Lung (tissue), 11 donors: ENCODE measurements at regions not wholly inside any gene's neighbourhood (a gene's known extent, or its start where the extent isn't known, plus 50 kb on each side); places are given as distances from the start of the nearest gene placed in this dataset.
"Not testable (repeated sequence)": the region's sequence is repeated elsewhere in the genome, so short reads cannot be mapped to it uniquely, and the experiment has no call there.

Source experiments
- ATAC-seq: fragments of 200-7000 bp; cut with Tn5 transposase; one replicate; pipeline ENCODE4 v1.9.1; 2020; ENCODE audit warnings: moderate number of reproducible peaks; ENCODE audit not compliant: insufficient read depth, low FRiP score
- DNase-seq, 3 donors: peaks; one replicate each; pipeline ENCODE4 v3.0.0-alpha.2; 2013 to 2017
- H3K27ac ChIP-seq, 2 donors: one replicate each; pipeline ENCODE4 v1.5.1; 2013; ENCODE audit warnings: mild to moderate bottlenecking in 2 of 2, moderate library complexity in 2 of 2, control low read depth in 1 of 2, inconsistent platforms in 1 of 2, low read depth in 1 of 2, low read length in 1 of 2
- H3K27me3 ChIP-seq, 3 donors: one replicate each; pipeline ENCODE4 v1.5.1; 2013; ENCODE audit warnings: low read length in 2 of 3; ENCODE audit not compliant: control insufficient read depth in 3 of 3, insufficient read depth in 3 of 3
- H3K36me3 ChIP-seq, 4 donors: one replicate each; pipeline ENCODE4 v1.5.1; 2013; ENCODE audit warnings: low read length in 4 of 4, mild to moderate bottlenecking in 1 of 4, moderate library complexity in 1 of 4; ENCODE audit not compliant: control insufficient read depth in 4 of 4, insufficient read depth in 4 of 4
- H3K4me1 ChIP-seq, 5 donors: one replicate each; pipeline ENCODE4 v1.5.1; 2013; ENCODE audit warnings: low read length in 5 of 5, mild to moderate bottlenecking in 2 of 5, moderate library complexity in 1 of 5; ENCODE audit not compliant: control insufficient read depth in 5 of 5, insufficient read depth in 5 of 5
- H3K4me3 ChIP-seq: one replicate; pipeline ENCODE4 v1.5.1; 2013; ENCODE audit warnings: mild to moderate bottlenecking, control low read depth, moderate library complexity
- H3K9ac ChIP-seq, 2 donors: one replicate each; pipeline ENCODE4 v1.5.1; 2013; ENCODE audit warnings: low read length in 2 of 2, control low read depth in 1 of 2; ENCODE audit not compliant: insufficient read depth in 1 of 2
- H3K9me3 ChIP-seq, 4 donors: one replicate each; pipeline ENCODE4 v1.5.1; 2013; ENCODE audit warnings: low read length in 3 of 4, mild to moderate bottlenecking in 1 of 4, moderate library complexity in 1 of 4; ENCODE audit not compliant: control insufficient read depth in 4 of 4, insufficient read depth in 3 of 4
- WGBS, 2 donors: extraction: QIAGEN DNeasy Blood & Tissue Kit; methylation state at CpG; one replicate each; pipeline ENCODE4 v1.1.7; 2013; 5-methylcytosine and 5-hydroxymethylcytosine counted together
- TF ChIP-seq, protein P1 (sequence below): IDR thresholded peaks from 2 replicates; pipeline ENCODE4 v1.5.1; 2012; ENCODE audit warnings: mild to moderate bottlenecking; ENCODE audit errors: control extremely low read depth, extremely low read depth
- donor health status: control.
- donor health status: control.
- donor health status: Bipolar disorder and iron deficiency.
- donor health status: healthy.
- donor health status: DM: yes; HTN: yes; CAD: no.

DNA sequence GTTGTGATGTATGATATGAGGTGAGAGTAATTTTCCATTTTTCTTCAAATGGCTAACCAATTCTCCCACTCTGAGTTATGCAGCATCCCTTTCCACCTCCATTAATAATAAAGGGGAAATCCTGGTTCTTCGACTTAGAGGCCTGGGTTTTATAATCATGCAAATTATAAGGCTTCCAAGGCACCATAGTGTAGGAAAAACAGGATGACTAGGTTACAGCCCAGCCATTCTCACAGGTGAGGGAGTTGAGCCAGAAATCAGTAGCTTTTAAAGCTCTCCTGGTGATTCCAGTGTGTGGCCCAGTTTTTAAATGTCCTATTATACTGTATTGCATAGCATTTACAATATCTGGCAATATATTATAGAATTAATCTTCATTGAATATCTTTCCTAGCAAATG lies 203.1 kb downstream of the ARHGEF9 start:
- TF ChIP-seq, protein P1, sequence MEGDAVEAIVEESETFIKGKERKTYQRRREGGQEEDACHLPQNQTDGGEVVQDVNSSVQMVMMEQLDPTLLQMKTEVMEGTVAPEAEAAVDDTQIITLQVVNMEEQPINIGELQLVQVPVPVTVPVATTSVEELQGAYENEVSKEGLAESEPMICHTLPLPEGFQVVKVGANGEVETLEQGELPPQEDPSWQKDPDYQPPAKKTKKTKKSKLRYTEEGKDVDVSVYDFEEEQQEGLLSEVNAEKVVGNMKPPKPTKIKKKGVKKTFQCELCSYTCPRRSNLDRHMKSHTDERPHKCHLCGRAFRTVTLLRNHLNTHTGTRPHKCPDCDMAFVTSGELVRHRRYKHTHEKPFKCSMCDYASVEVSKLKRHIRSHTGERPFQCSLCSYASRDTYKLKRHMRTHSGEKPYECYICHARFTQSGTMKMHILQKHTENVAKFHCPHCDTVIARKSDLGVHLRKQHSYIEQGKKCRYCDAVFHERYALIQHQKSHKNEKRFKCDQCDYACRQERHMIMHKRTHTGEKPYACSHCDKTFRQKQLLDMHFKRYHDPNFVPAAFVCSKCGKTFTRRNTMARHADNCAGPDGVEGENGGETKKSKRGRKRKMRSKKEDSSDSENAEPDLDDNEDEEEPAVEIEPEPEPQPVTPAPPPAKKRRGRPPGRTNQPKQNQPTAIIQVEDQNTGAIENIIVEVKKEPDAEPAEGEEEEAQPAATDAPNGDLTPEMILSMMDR, result no peak
- Histone ChIP-seq H3K9me3 (peaks cover 0 to 2% (median 0%) of the 10 kb centered on the region in 4 donors), H3K4me3 (no peak overlapping the region), H3K27me3 (no peaks in the 10 kb centered on the region), H3K9ac (no peak overlapping the region), H3K36me3 (no peaks in the 10 kb centered on the region), H3K27ac (no peak overlapping the region), H3K4me1 (no peaks in the 10 kb centered on the region)
- no peak for ATAC-seq
- DNase-seq, result no peak
- 47 to 73% methylated on average over 1 of the region's 1 CpG for WGBS, 2 donors

DNA sequence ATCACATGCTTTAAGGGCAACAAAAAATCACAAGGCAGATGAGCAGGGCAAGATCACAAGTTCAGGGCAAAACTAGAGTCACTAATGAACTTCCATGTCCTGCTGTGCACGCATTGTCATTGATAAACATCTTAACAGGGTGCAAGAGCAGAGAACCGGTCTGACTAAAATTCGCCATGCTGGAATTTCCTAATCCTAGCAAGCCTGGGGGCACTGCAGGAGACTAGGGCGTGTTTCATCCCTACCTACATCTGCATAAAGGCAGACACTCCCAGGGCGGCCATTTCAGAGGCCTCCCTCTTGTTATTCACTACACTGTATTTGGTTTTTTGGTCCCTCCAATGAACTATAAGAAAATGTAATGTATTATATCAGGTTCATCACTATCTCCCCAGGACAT lies 203.6 kb downstream of the ARHGEF9 start:
- ATAC-seq (no peak), DNase-seq (no peak)
- peaks cover 0 to 2% (median 0%) of the 10 kb centered on the region in 4 donors for H3K9me3 ChIP-seq
- no peak overlapping the region for H3K27ac ChIP-seq
- H3K27me3 ChIP-seq, result no peaks in the 10 kb centered on the region
- no peak overlapping the region for H3K4me3 ChIP-seq
- 59 to 79% methylated on average over 5 of the region's 5 CpGs for WGBS, 2 donors
- no peaks in the 10 kb centered on the region for H3K36me3 ChIP-seq
- TF ChIP-seq, protein P1, result no peak
- no peak overlapping the region for H3K9ac ChIP-seq
- H3K4me1 ChIP-seq, result no peaks in the 10 kb centered on the region

DNA sequence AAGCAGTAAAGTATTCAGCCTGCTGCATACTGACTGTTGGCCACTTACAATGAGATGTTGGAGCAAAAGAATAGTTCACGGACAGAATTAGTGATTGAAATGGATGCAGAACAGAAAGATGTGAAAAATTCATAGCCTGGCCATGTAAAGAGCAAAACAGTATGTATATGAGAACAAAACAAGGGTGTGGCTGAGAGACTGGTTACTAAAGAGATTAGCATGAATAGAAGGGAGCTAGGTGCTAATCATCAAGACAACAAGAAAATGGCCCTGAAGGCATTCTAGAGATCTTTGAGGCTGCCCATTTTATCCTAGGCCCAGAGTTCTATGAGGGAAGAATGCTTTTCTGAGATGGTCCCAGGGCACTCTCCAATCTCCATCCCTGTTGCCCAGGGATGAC lies 208.5 kb downstream of the ARHGEF9 start:
- no peaks in the 10 kb centered on the region for H3K36me3 ChIP-seq

DNA sequence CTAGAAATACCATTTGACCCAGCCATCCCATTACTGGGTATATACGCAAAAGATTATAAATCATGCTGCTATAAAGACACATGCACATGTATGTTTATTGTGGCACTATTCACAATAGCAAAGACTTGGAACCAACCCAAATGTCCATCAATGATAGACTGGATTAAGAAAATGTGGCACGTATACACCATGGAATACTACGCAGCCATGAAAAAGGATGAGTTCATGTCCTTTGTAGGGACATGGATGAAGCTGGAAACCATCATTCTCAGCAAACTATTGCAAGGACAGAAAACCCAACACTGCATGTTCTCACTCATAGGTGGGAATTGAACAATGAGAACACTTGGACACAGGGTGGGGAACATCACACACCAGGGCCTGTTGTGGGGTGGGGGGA lies 209.3 kb downstream of the ARHGEF9 start:
- H3K4me1 ChIP-seq, H3K27me3 ChIP-seq, H3K27ac ChIP-seq, DNase-seq, H3K9ac ChIP-seq, ATAC-seq, H3K4me3 ChIP-seq, H3K36me3 ChIP-seq, H3K9me3 ChIP-seq: not testable (repeated sequence)
- WGBS, 2 donors, result 86 to 87% methylated on average over 3 of the region's 3 CpGs

More for the DNA sequence above, 208.5 kb downstream of the ARHGEF9 start:
- no peaks in the 10 kb centered on the region for H3K4me1 ChIP-seq
- ATAC-seq (no peak), DNase-seq (no peak)
- no peak overlapping the region for H3K9ac ChIP-seq
- H3K9me3 ChIP-seq, result peaks cover 0 to 2% (median 0%) of the 10 kb centered on the region in 4 donors
- TF ChIP-seq, protein P1, result no peak
- no peak overlapping the region for H3K27ac ChIP-seq
- no peaks in the 10 kb centered on the region for H3K27me3 ChIP-seq
- H3K4me3 ChIP-seq, result no peak overlapping the region
- 63 to 84% methylated on average over 1 of the region's 1 CpG for WGBS, 2 donors
